GM12892 (cell line): ENCODE measurements at regions not wholly inside any gene's neighbourhood (a gene's known extent, or its start where the extent isn't known, plus 50 kb on each side); places are given as distances from the start of the nearest gene placed in this dataset.
A peak's percentile ranks its signal among the peaks of the same experiment; 100 is the strongest.

Experiments
- DNase-seq: peaks from one replicate; pipeline ENCODE4 v3.0.0; 2011; ENCODE audit not compliant: insufficient read length
- FAIRE-seq: peaks from 2 replicates; lab custom pipeline; 2011; peaks lifted over from hg19 to GRCh38; lab: Jason Lieb, UNC
- POLR2A ChIP-seq: IDR thresholded peaks from 2 replicates; pipeline ENCODE4 v1.6.1; 2011; ENCODE audit warnings: low read depth, low read length, control low read depth
- POLR2AphosphoS5 ChIP-seq: IDR thresholded peaks from 2 replicates; pipeline ENCODE4 v1.6.1; 2011; ENCODE audit warnings: low read depth, low read length, control low read depth
- TAF1 ChIP-seq: IDR thresholded peaks from 2 replicates; pipeline ENCODE4 v1.6.1; 2011; ENCODE audit warnings: low read depth, mild to moderate bottlenecking, control low read depth, low read length, borderline replicate concordance

- TF ChIP-seq POLR2A (no peak), POLR2AphosphoS5 (no peak), TAF1 (no peak)
- no peak for FAIRE-seq
- no peak for DNase-seq
Observed at GRCh38 chrX:43526878-43527277, 129.2 kb upstream of the MAOA start.

- TF ChIP-seq POLR2A (no peak), POLR2AphosphoS5 (no peak), TAF1 (no peak)
- FAIRE-seq (no peak), DNase-seq (no peak)
Observed at GRCh38 chrX:43527801-43528200, 128.3 kb upstream of the MAOA start.

GRCh38 chrX:43530837-43531236 is 125.3 kb upstream of the MAOA start:
- no peak for TF ChIP-seq POLR2A
- no peak for TF ChIP-seq TAF1
- TF ChIP-seq POLR2AphosphoS5: no peak
- FAIRE-seq (no peak), DNase-seq (no peak)

GRCh38 chrX:43540318-43540717 is 115.8 kb upstream of the MAOA start:
- FAIRE-seq: no peak
- TF ChIP-seq TAF1 (no peak), POLR2A (no peak), POLR2AphosphoS5 (no peak)
- DNase-seq: no peak

GRCh38 chrX:43551590-43551989 is 104.5 kb upstream of the MAOA start:
- no peak for FAIRE-seq
- TF ChIP-seq POLR2AphosphoS5 (no peak), POLR2A (no peak), TAF1 (no peak)
- DNase-seq: no peak

DNA sequence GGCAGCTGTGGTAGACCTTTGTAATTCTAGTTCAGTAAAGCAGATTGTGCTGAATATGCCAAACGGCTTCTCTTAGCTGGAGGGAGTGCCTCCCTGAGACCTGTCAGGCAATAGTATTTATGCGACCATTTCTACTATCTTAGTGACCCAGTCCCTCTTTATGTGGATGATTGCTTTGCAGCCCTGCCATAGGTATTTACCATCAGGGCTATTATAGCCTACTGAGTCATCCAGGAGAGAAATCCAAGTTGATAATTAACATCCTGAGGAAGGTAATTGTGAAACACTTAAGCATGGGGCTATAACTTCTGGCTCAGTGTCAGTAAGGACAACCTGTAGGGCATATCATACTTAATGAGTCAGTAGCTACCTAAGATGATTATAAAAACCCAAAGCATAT is 103.9 kb upstream of the MAOA start:
- TF ChIP-seq TAF1 (no peak), POLR2A (no peak), POLR2AphosphoS5 (no peak)
- FAIRE-seq (peak; percentile 17), DNase-seq (no peak)

GRCh38 chrX:43552703-43553102 is 103.4 kb upstream of the MAOA start:
- TF ChIP-seq POLR2A: no peak
- TF ChIP-seq POLR2AphosphoS5: no peak
- no peak for TF ChIP-seq TAF1
- DNase-seq: no peak
- no peak for FAIRE-seq

DNA sequence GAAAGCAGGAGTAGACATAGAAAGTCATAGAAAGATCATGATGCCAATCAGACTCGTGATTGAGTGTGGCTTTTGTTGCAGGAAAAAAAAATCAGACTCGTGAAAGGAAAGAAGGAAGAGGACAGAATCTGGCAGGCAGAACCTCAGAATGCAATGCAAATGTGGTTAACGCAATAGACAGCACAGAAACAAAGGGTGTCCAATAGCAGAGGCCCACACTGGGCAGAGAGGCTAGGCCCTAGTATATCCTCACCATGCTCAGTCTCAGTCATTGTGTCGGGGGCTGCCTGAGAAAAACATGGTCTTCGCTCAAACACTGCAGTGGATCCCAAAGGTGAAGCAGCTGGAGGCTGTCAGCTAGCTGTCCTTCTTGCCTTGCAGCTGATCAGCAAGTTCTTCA is 102.8 kb upstream of the MAOA start:
- DNase-seq (no peak), FAIRE-seq (no peak)
- TF ChIP-seq TAF1 (no peak), POLR2A (no peak), POLR2AphosphoS5 (no peak)

DNA sequence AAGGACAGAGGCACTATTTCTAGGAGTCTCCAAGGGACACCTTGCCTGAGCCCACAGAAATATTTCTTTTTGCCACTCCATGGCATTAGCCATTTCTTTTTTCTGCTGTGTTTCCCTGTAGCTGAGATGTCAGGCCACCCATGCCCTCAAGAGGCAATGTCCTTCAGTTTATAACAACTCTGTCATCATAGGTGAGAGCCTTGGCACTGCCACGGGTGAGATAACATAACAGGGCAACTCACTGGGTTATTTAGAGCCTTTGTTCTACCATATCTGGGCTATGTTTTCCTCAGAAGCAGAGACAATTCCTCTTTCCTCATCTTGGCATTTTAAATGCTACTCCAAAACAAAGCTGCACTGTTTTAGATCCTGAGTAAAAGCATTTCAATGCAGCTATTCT is 99.9 kb upstream of the MAOA start:
- no peak for TF ChIP-seq POLR2A
- TF ChIP-seq POLR2AphosphoS5: no peak
- no peak for TF ChIP-seq TAF1
- DNase-seq: no peak
- no peak for FAIRE-seq

GRCh38 chrX:43557792-43558191 is 98.3 kb upstream of the MAOA start:
- peak; percentile 95 for FAIRE-seq
- DNase-seq: no peak
- TF ChIP-seq POLR2AphosphoS5 (no peak), TAF1 (no peak), POLR2A (no peak)

DNA sequence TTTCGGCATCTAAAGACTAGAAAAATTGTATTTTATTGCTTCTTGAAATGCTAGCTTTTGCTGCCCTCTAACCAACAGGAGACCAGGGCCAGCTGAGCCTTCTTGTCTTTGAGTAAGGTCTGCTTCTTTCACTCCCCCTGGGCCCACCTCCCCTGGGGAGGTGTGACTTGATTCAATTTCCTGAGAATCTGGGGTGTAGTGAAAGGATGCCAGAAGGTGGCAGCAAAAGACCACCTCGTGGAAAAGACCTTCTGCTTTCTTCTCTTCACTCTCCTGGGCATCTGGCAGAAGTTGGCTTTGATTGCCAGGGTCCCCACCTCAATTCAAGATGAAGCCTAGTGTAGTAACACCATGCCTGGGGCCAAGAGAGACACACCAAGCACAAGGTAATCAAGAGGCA is 96.5 kb upstream of the MAOA start:
- DNase-seq: no peak
- TF ChIP-seq POLR2A (no peak), POLR2AphosphoS5 (no peak), TAF1 (no peak)
- no peak for FAIRE-seq

DNA sequence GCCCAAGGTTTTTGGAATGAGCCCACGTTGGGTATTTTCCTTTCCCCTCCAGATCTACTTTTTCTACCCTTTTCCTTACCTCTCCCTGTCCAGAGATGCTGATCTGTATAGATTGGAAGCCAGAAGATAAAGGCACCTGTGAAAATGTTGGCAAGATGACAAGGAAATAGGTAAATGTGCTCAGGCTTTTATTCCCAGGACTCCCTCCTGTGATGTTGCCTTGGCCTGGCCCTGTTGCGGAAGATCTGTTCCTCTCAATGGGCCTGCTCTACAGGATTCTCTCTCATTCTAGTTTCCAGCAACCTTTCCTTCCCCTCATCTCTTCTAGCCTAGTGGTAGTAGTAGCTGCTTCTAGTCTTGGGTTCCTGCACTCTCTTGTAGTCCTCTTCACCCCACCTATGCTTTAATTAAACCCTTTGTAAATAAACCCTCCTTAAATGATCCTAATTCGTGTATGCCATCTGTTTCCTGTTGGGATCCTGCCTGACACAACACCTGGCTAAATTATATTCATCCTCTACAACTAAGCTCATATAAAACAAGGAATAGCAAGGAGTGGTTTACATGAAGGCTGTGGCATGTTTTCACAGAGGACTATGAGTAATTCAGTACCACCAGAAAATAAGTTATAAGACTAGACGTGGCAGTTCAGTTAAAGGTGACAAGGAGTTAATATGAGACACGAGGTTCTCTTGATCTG is 95.7 kb upstream of the MAOA start:
- DNase-seq: no peak

DNA sequence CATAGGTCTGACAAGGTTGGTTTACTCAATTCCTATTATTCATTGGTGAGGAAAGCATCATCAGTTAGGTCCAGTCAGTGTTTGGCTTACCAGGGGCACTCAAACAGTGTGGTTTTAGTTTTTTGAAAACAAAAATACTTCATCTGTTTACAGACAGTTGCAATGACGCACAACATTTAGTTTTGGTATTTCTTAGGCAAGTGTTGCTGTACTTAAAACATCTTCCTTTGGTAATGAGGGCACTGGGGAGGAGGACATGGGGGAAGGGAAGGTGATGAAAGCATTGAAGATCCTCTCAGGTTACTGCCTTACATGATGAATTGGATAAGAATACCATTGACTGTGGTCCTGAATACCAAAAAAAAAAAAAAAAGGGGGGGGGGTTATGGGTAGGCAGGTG is 93.7 kb upstream of the MAOA start:
- FAIRE-seq (no peak), DNase-seq (no peak)
- no peak for TF ChIP-seq TAF1

More for the DNA sequence above, 95.7 kb upstream of the MAOA start:
- no peak for TF ChIP-seq POLR2A
- no peak for TF ChIP-seq POLR2AphosphoS5
- no peak for TF ChIP-seq TAF1
- FAIRE-seq: no peak

GRCh38 chrX:43564953-43565352 is 91.1 kb upstream of the MAOA start:
- DNase-seq (no peak), FAIRE-seq (no peak)
- TF ChIP-seq TAF1 (no peak), POLR2A (no peak), POLR2AphosphoS5 (no peak)
